PC-3 (cell line): ENCODE measurements at regions not wholly inside any gene's neighbourhood (a gene's known extent, or its start where the extent isn't known, plus 50 kb on each side); places are given as distances from the start of the nearest gene placed in this dataset.

Experiments used
- EZH2 ChIP-seq: fragments of 300-600 bp; sonication (generic); IDR thresholded peaks from one replicate; pipeline ENCODE4 v1.6.1; 2017; ENCODE audit warnings: antibody characterized with exemption, mild to moderate bottlenecking, low read length; ENCODE audit not compliant: unreplicated experiment
- TF ChIP-seq, protein P1 (sequence below): fragments of 300-600 bp; sonication (generic); conservative IDR thresholded peaks from 2 replicates; pipeline ENCODE4 v1.5.1; 2017; ENCODE audit warnings: antibody characterized with exemption, low read depth, mild to moderate bottlenecking, low read length

DNA sequence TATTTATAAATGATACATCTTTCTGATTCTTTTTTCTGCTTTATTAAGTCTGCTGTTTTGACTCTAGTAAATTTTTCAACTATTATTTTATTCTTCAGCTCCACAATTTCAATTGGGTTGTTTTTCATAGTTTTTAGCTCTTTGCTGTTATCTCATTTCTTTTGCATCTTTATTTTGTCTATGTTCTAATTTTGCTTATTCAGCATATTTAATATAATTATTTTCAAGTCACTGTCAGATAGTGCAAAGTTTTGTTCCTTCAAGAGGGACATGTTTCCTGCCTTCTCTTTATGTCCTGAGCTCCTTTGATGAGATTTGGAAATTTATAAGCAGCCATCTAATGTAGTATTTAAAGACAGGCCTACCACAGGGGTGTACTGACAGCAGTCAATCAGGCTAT, 131.5 kb upstream of the ZNF722 start:
- TF ChIP-seq, protein P1, sequence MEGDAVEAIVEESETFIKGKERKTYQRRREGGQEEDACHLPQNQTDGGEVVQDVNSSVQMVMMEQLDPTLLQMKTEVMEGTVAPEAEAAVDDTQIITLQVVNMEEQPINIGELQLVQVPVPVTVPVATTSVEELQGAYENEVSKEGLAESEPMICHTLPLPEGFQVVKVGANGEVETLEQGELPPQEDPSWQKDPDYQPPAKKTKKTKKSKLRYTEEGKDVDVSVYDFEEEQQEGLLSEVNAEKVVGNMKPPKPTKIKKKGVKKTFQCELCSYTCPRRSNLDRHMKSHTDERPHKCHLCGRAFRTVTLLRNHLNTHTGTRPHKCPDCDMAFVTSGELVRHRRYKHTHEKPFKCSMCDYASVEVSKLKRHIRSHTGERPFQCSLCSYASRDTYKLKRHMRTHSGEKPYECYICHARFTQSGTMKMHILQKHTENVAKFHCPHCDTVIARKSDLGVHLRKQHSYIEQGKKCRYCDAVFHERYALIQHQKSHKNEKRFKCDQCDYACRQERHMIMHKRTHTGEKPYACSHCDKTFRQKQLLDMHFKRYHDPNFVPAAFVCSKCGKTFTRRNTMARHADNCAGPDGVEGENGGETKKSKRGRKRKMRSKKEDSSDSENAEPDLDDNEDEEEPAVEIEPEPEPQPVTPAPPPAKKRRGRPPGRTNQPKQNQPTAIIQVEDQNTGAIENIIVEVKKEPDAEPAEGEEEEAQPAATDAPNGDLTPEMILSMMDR: no peak
- TF ChIP-seq EZH2: no peak
